HFF-Myc (cell line): ENCODE measurements at regions not wholly inside any gene's neighbourhood (a gene's known extent, or its start where the extent isn't known, plus 50 kb on each side); places are given as distances from the start of the nearest gene placed in this dataset.
"Not testable (repeated sequence)": the region's sequence is repeated elsewhere in the genome, so short reads cannot be mapped to it uniquely, and the experiment has no call there.

Experiments used
- DNase-seq: peaks from one replicate; pipeline ENCODE4 v3.0.0-alpha.2; 2011; ENCODE audit warnings: low read depth; ENCODE audit errors: extremely low read depth
- H3K4me3 ChIP-seq: replicated peaks from 2 replicates; pipeline ENCODE4 v1.5.1; 2011; ENCODE audit warnings: low read depth, mild to moderate bottlenecking, control low read depth, low read length
- CTCF ChIP-seq: IDR thresholded peaks from 2 replicates; pipeline ENCODE4 v1.5.1; 2012; ENCODE audit warnings: mild to moderate bottlenecking, low read depth, low read length, control low read depth; ENCODE audit errors: missing control alignments

- H3K4me3 ChIP-seq = no peak overlapping the region
- no peak for DNase-seq
- no peak for TF ChIP-seq CTCF
Measured at GRCh38 chr17:70375406-70375805, 206.1 kb downstream of the KCNJ2 start.

GRCh38 chr17:70375813-70376770 is 206.8 kb downstream of the KCNJ2 start:
- no peak for DNase-seq
- no peak for TF ChIP-seq CTCF
- no peak overlapping the region for H3K4me3 ChIP-seq

GRCh38 chr17:70377654-70378053 is 208.3 kb downstream of the KCNJ2 start:
- DNase-seq = no peak
- H3K4me3 ChIP-seq = no peak overlapping the region
- TF ChIP-seq CTCF = no peak

GRCh38 chr17:70378076-70378475 is 208.7 kb downstream of the KCNJ2 start:
- no peak for DNase-seq
- H3K4me3 ChIP-seq = no peak overlapping the region
- no peak for TF ChIP-seq CTCF

- no peak for DNase-seq
- H3K4me3 ChIP-seq = no peak overlapping the region
- TF ChIP-seq CTCF = no peak
Measured at GRCh38 chr17:70379945-70380344, 210.6 kb downstream of the KCNJ2 start.

GRCh38 chr17:70381916-70382315 is 212.6 kb downstream of the KCNJ2 start:
- H3K4me3 ChIP-seq, DNase-seq: not testable (repeated sequence)

GRCh38 chr17:70388326-70388725 is 219.0 kb downstream of the KCNJ2 start:
- H3K4me3 ChIP-seq = no peak overlapping the region
- no peak for DNase-seq
- no peak for TF ChIP-seq CTCF

GRCh38 chr17:70389232-70389757 is 220.0 kb downstream of the KCNJ2 start:
- not testable (repeated sequence) for DNase-seq, H3K4me3 ChIP-seq
